GM12892 (cell line): ENCODE measurements at regions not wholly inside any gene's neighbourhood (a gene's known extent, or its start where the extent isn't known, plus 50 kb on each side); places are given as distances from the start of the nearest gene placed in this dataset.
"Not testable (repeated sequence)": the region's sequence is repeated elsewhere in the genome, so short reads cannot be mapped to it uniquely, and the experiment has no call there.

Source experiments
- DNase-seq: peaks from one replicate; pipeline ENCODE4 v3.0.0; 2011; ENCODE audit not compliant: insufficient read length
- FAIRE-seq: peaks from 2 replicates; lab custom pipeline; 2011; peaks lifted over from hg19 to GRCh38; lab: Jason Lieb, UNC
- POLR2A ChIP-seq: IDR thresholded peaks from 2 replicates; pipeline ENCODE4 v1.6.1; 2011; ENCODE audit warnings: low read depth, low read length, control low read depth
- POLR2AphosphoS5 ChIP-seq: IDR thresholded peaks from 2 replicates; pipeline ENCODE4 v1.6.1; 2011; ENCODE audit warnings: low read depth, low read length, control low read depth
- TAF1 ChIP-seq: IDR thresholded peaks from 2 replicates; pipeline ENCODE4 v1.6.1; 2011; ENCODE audit warnings: low read depth, mild to moderate bottlenecking, control low read depth, low read length, borderline replicate concordance

GRCh38 chr9:82745919-82746318 lies 317.0 kb downstream of the RASEF start:
- DNase-seq: no peak
- TF ChIP-seq POLR2AphosphoS5 (no peak), POLR2A (no peak), TAF1 (no peak)
- FAIRE-seq: no peak

GRCh38 chr9:82750411-82750913 lies 312.5 kb downstream of the RASEF start:
- FAIRE-seq (no peak), DNase-seq (no peak)
- TF ChIP-seq POLR2AphosphoS5 (no peak), TAF1 (no peak), POLR2A (no peak)

- no peak for FAIRE-seq
- no peak for TF ChIP-seq POLR2A
- no peak for TF ChIP-seq TAF1
- no peak for TF ChIP-seq POLR2AphosphoS5
- DNase-seq: no peak
Observed at GRCh38 chr9:82757924-82758323, 305.0 kb downstream of the RASEF start.

GRCh38 chr9:82761027-82761426 lies 301.9 kb downstream of the RASEF start:
- FAIRE-seq (no peak), DNase-seq (no peak)
- TF ChIP-seq POLR2AphosphoS5 (no peak), POLR2A (no peak), TAF1 (no peak)

- TF ChIP-seq TAF1: no peak
- no peak for TF ChIP-seq POLR2A
- no peak for TF ChIP-seq POLR2AphosphoS5
- DNase-seq: no peak
- no peak for FAIRE-seq
Observed at GRCh38 chr9:82761956-82762355, 301.0 kb downstream of the RASEF start.

GRCh38 chr9:82763656-82764055 lies 299.3 kb downstream of the RASEF start:
- FAIRE-seq: no peak
- TF ChIP-seq POLR2A: no peak
- DNase-seq: no peak

GRCh38 chr9:82764061-82764668 lies 298.8 kb downstream of the RASEF start:
- FAIRE-seq: no peak
- no peak for DNase-seq
- TF ChIP-seq TAF1 (no peak), POLR2A (no peak), POLR2AphosphoS5 (no peak)

GRCh38 chr9:82774707-82775231 lies 288.2 kb downstream of the RASEF start:
- not testable (repeated sequence) for FAIRE-seq

GRCh38 chr9:82776508-82776907 lies 286.4 kb downstream of the RASEF start:
- DNase-seq (no peak), FAIRE-seq (no peak)
- TF ChIP-seq POLR2AphosphoS5 (no peak), TAF1 (no peak)

More at GRCh38 chr9:82774707-82775231, 288.2 kb downstream of the RASEF start:
- DNase-seq: not testable (repeated sequence)

- no peak for FAIRE-seq
- DNase-seq: no peak
- no peak for TF ChIP-seq POLR2AphosphoS5
Observed at GRCh38 chr9:82777366-82777765, 285.6 kb downstream of the RASEF start.

GRCh38 chr9:82778923-82779322 lies 284.0 kb downstream of the RASEF start:
- not testable (repeated sequence) for DNase-seq, FAIRE-seq

GRCh38 chr9:82780017-82780416 lies 282.9 kb downstream of the RASEF start:
- no peak for DNase-seq
- no peak for FAIRE-seq
- no peak for TF ChIP-seq POLR2A
- no peak for TF ChIP-seq POLR2AphosphoS5
- no peak for TF ChIP-seq TAF1

- TF ChIP-seq POLR2A: no peak
- TF ChIP-seq POLR2AphosphoS5: no peak
- no peak for FAIRE-seq
- no peak for DNase-seq
Observed at GRCh38 chr9:82781921-82782392, 281.0 kb downstream of the RASEF start.

- no peak for DNase-seq
- FAIRE-seq: no peak
- TF ChIP-seq TAF1: no peak
Observed at GRCh38 chr9:82783045-82783444, 279.9 kb downstream of the RASEF start.
